ENCODE measurements at regions not wholly inside any gene's neighbourhood (a gene's known extent, or its start where the extent isn't known, plus 50 kb on each side); places are given as distances from the start of the nearest gene placed in this dataset.

DNA sequence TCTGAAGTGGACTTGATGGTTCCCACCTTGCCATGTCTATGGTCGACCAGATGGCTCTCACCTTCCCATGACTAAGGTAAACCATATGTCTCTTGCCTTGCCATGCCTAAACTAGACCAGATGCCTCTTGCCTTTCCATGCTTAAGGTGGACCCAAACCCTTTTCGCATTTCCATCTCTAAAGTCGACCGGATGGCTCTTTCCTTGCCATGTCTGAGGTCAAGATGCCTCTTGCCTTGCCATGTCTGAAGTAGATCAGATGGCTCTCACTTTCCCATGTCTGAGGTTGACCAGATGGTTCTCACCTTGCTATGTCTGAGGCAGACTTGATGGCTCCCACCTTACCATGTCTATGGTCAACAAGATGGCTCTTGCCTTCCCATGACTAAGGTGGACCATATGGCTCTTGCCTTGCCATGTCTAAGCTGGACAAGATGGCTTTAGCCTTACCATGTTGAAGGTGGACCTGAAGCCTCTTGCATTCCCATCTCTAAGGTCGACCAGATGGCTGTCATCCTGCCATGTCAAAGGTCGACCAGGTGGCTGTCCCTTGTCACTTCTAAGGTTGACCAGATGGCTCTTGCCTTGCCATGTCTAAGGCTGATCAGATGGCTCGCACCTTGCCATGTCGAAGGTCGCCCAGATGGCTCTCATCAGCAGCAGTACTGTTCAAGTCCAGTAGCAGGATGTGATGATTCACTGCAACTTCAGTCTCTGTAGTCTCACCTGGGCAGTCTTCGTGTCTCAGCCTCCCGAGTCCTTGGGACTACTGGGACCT, 1439.4 kb downstream of the UQCRFS1 start:
- ATAC-seq (no peak), DNase-seq (ENCODE audit: low spot score in 2 of 2) (peak in 1 of 2 donors; percentile 22)
- H3K27ac Mint-ChIP-seq: no peak overlapping the region
- peaks cover 16% of the 10 kb centered on the region for H3K36me3 Mint-ChIP-seq
- no peak overlapping the region for H3K4me3 Mint-ChIP-seq
- H3K4me1 Mint-ChIP-seq: no peaks in the 10 kb centered on the region
- peaks cover 74% of the 10 kb centered on the region for H3K9me3 Mint-ChIP-seq

- no peak for ATAC-seq
- H3K27ac Mint-ChIP-seq: no peak overlapping the region
- DNase-seq (ENCODE audit: low spot score in 2 of 2): no peak
- peaks cover 16% of the 10 kb centered on the region for H3K36me3 Mint-ChIP-seq
- H3K4me1 Mint-ChIP-seq: no peaks in the 10 kb centered on the region
- peaks cover 74% of the 10 kb centered on the region for H3K9me3 Mint-ChIP-seq
- no peak overlapping the region for H3K4me3 Mint-ChIP-seq
Measured at GRCh38 chr19:27772059-27772458, 1440.9 kb downstream of the UQCRFS1 start.

DNA sequence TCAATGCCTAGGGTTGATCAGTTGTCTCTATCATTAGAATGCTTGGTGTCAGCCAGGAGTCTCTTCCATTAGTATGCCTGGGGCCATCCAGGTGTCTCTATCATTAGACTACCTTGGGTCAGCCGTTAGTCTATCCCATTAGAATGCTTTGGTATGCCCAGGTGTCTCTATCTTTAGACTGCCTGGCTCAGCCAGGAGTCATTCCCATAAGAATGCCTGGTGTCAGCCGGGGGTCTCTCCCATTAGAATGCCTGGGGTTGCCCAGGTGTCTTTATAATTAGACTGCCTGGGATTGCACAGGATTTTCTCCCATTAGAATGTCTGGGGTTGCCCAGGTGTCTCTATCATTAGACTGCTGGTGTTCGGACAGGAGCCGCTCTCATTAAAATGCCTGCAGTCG, 1442.9 kb downstream of the UQCRFS1 start:
- Mint-ChIP-seq H3K27ac (no peak overlapping the region), H3K36me3 (peaks cover 6% of the 10 kb centered on the region), H3K4me3 (no peak overlapping the region), H3K9me3 (peaks cover 65% of the 10 kb centered on the region), H3K4me1 (no peaks in the 10 kb centered on the region)
- ATAC-seq: no peak
- no peak for DNase-seq (ENCODE audit: low spot score in 2 of 2)

- Mint-ChIP-seq H3K9me3 (peaks cover 66% of the 10 kb centered on the region), H3K4me3 (no peak overlapping the region), H3K36me3 (no peaks in the 10 kb centered on the region), H3K4me1 (no peaks in the 10 kb centered on the region), H3K27ac (no peak overlapping the region)
- DNase-seq (ENCODE audit: low spot score in 2 of 2) (peak in 1 of 2 donors; percentile 37), ATAC-seq (no peak)
Measured at GRCh38 chr19:27767234-27767633, 1445.7 kb downstream of the UQCRFS1 start.

DNA sequence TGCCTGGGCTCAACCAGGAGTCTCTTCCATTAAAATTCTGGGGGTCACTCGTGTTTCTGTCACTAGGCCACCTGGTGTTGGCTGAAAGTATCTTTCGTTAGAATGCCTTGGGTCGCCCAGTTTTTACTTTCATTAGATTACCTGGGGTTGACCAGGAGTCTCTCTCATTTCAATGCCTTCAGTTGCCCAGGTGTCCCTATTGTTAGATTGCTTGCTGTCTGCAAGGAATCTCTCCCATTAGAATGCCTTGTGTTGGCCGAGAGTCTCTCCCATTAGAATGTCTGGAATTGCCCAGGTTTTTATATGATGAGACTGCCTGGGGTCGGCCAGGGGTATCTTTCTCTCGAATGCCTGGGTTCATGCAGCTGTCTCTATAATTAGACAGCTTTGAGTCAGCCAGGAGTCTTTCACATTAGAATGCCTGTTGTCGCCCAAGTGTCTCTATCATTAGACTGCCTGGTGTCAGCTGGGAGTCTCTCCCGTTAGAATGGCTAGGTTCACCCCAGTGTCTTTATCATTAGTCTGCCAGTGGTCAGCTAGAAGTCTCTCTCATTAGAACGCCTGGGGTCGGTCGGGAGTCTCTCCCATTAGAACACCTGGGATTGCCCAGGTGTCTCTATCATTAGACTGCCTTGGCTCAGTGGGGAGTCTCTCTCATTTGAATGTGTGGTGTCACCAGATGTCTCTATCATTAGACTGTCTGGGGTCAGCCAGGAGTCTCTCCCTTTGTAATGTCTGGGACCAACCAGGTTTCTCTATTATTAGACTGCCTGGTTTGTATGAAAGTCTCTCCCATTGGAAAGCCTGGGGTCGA, 1446.8 kb downstream of the UQCRFS1 start:
- Mint-ChIP-seq H3K9me3 (peaks cover 61% of the 10 kb centered on the region), H3K4me3 (no peak overlapping the region), H3K36me3 (no peaks in the 10 kb centered on the region), H3K27ac (no peak overlapping the region), H3K4me1 (no peaks in the 10 kb centered on the region)
- no peak for DNase-seq (ENCODE audit: low spot score in 2 of 2)
- ATAC-seq: no peak

DNA sequence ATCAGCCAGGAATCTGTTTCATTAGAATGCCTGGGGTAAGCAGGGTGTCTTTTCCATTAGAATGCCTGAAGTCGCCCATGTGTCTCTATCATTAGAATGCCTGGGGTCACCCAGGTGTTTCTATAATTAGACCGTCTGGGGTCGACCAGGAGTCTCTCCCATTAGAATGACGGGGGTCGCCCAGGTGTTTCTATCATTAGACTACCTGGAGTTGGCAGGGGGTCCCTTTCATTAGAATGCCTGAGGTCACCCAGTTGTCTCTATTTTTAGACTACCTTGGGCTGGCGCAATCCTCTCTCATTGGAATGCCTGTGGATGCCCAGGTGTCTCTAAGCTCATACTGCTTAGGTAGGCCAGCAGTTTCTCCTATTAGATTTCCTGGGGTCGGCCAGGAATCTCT, 1447.6 kb downstream of the UQCRFS1 start:
- ATAC-seq (no peak), DNase-seq (ENCODE audit: low spot score in 2 of 2) (no peak)
- Mint-ChIP-seq H3K4me3 (no peak overlapping the region), H3K27ac (no peak overlapping the region), H3K4me1 (no peaks in the 10 kb centered on the region), H3K36me3 (no peaks in the 10 kb centered on the region), H3K9me3 (peaks cover 63% of the 10 kb centered on the region)

GRCh38 chr19:27764186-27764804, 1448.7 kb downstream of the UQCRFS1 start:
- peaks cover 52% of the 10 kb centered on the region for H3K9me3 Mint-ChIP-seq
- no peak overlapping the region for H3K27ac Mint-ChIP-seq
- no peaks in the 10 kb centered on the region for H3K4me1 Mint-ChIP-seq
- DNase-seq (ENCODE audit: low spot score in 2 of 2): no peak
- no peak for ATAC-seq
- no peaks in the 10 kb centered on the region for H3K36me3 Mint-ChIP-seq
- no peak overlapping the region for H3K4me3 Mint-ChIP-seq

- no peak overlapping the region for H3K27ac Mint-ChIP-seq
- peaks cover 43% of the 10 kb centered on the region for H3K9me3 Mint-ChIP-seq
- H3K36me3 Mint-ChIP-seq: no peaks in the 10 kb centered on the region
- DNase-seq (ENCODE audit: low spot score in 2 of 2) (no peak), ATAC-seq (no peak)
- H3K4me1 Mint-ChIP-seq: no peaks in the 10 kb centered on the region
- no peak overlapping the region for H3K4me3 Mint-ChIP-seq
Measured at GRCh38 chr19:27762933-27763332, 1450.0 kb downstream of the UQCRFS1 start.

DNA sequence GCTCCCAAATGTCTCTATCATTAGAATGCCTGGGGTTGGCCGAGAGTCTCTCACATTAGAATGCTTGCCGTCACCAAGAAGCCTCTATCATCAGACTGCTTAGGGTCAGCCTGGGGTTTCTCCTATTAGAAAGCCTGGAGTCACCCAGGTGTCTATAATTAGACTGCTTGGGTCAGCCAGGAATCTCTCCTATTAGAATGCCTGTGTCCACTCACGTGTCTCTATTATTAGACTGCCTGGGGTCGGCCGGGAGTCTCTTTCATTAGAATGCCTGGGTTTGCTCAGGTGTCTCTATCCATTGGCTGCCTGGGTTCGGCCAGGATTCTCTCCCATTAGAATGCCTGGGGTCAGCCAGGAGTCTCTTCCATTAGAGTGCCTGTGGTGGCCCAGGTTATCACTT, 1453.1 kb downstream of the UQCRFS1 start:
- Mint-ChIP-seq H3K9me3 (peaks cover 37% of the 10 kb centered on the region), H3K36me3 (no peaks in the 10 kb centered on the region), H3K27ac (no peak overlapping the region), H3K4me1 (no peaks in the 10 kb centered on the region), H3K4me3 (no peak overlapping the region)
- DNase-seq (ENCODE audit: low spot score in 2 of 2) (no peak), ATAC-seq (no peak)

GRCh38 chr19:27758626-27759505, 1454.1 kb downstream of the UQCRFS1 start:
- Mint-ChIP-seq H3K27ac (no peak overlapping the region), H3K9me3 (peaks cover 35% of the 10 kb centered on the region), H3K36me3 (no peaks in the 10 kb centered on the region), H3K4me3 (no peak overlapping the region), H3K4me1 (no peaks in the 10 kb centered on the region)
- DNase-seq (ENCODE audit: low spot score in 2 of 2): no peak
- ATAC-seq: no peak

DNA sequence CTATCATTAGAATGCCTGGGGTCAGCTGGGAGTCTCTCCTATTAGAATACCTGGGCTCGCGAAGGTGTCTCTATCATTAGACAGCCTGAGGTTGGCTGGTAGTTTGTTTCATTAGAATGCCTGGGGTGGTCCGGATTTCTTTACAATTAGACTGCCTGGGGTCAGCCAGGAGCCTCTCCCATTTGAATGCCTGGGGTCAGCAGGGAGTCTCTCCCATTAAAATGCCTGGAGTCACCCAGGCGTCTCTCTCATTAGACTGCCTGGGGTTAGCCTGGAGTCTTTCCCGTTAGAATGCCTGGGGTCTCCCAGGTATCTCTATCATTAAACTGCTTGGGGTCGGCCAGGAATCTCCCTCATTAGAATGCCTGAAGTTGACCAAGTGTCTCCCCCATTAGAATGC, 1458.3 kb downstream of the UQCRFS1 start:
- no peaks in the 10 kb centered on the region for H3K36me3 Mint-ChIP-seq
- no peaks in the 10 kb centered on the region for H3K4me1 Mint-ChIP-seq
- H3K4me3 Mint-ChIP-seq: no peak overlapping the region
- H3K27ac Mint-ChIP-seq: no peak overlapping the region
- ATAC-seq: no peak
- H3K9me3 Mint-ChIP-seq: peaks cover 12% of the 10 kb centered on the region
- DNase-seq (ENCODE audit: low spot score in 2 of 2): no peak

GRCh38 chr19:27753622-27754021, 1459.3 kb downstream of the UQCRFS1 start:
- H3K9me3 Mint-ChIP-seq: peaks cover 12% of the 10 kb centered on the region
- H3K27ac Mint-ChIP-seq: no peak overlapping the region
- H3K4me3 Mint-ChIP-seq: no peak overlapping the region

GRCh38 chr19:27752530-27753184, 1460.3 kb downstream of the UQCRFS1 start:
- Mint-ChIP-seq H3K4me1 (no peaks in the 10 kb centered on the region), H3K9me3 (peaks cover 17% of the 10 kb centered on the region), H3K27ac (no peak overlapping the region), H3K36me3 (no peaks in the 10 kb centered on the region), H3K4me3 (no peak overlapping the region)
- DNase-seq (ENCODE audit: low spot score in 2 of 2) (no peak), ATAC-seq (no peak)

More at GRCh38 chr19:27753622-27754021, 1459.3 kb downstream of the UQCRFS1 start:
- ATAC-seq (no peak), DNase-seq (ENCODE audit: low spot score in 2 of 2) (no peak)
- no peaks in the 10 kb centered on the region for H3K4me1 Mint-ChIP-seq
- H3K36me3 Mint-ChIP-seq: no peaks in the 10 kb centered on the region

DNA sequence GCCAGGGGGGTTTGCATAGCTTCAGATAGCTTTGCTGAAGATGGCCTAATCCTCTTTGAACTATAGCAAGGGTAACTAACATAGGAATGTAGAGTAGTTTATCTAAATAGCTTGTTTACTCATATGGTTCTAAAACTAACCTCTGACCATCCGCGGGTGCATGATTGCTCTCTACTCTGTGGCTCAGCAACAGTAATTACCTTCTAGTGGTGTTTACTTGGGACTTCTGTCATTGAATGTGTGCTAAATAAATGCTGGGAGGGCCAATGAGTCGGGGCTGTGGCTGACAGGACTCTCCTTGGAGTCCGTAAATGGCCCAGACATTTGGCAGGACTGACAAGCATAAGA, 1461.9 kb downstream of the UQCRFS1 start:
- DNase-seq (ENCODE audit: low spot score in 2 of 2): no peak
- Mint-ChIP-seq H3K36me3 (no peaks in the 10 kb centered on the region), H3K4me1 (no peaks in the 10 kb centered on the region), H3K27ac (no peak overlapping the region), H3K9me3 (peaks cover 11% of the 10 kb centered on the region), H3K4me3 (no peak overlapping the region)
- ATAC-seq: no peak
